Caco-2 (cell line): ENCODE measurements at regions not wholly inside any gene's neighbourhood (a gene's known extent, or its start where the extent isn't known, plus 50 kb on each side); places are given as distances from the start of the nearest gene placed in this dataset.

ENCODE experiments used
- BruUV-seq: library from RNA; stranded (reverse); fragments of 400-500 nt; replicated peaks from 2 replicates; lab custom pipeline; 2021; lab: Mats Ljungman, UMichigan
- CTCF ChIA-PET: fragments of 300-600 bp; sonication (Branson Sonifier 250); formaldehyde crosslinking; loops from one replicate; lab custom pipeline; 2022; ENCODE audit warnings: antibody characterized with exemption; lab: Charles Lee
- POLR2A ChIA-PET: fragments of 300-600 bp; sonication (Branson Sonifier 250); formaldehyde crosslinking; loops from one replicate; lab custom pipeline; 2022; ENCODE audit warnings: antibody characterized with exemption; lab: Charles Lee
- DNase-seq, 2 experiments: peaks; one replicate each; pipeline versions ENCODE4 v3.0.0 to v3.0.0-alpha.2; 2020 to 2022
- H3K27me3 ChIP-seq: replicated peaks from 2 replicates; pipeline ENCODE4 v1.6.0; 2011; ENCODE audit warnings: low read length; ENCODE audit not compliant: control insufficient read depth, insufficient read depth
- H3K36me3 ChIP-seq: 2 replicates; pipeline ENCODE4 v1.5.1; 2011; ENCODE audit warnings: low read length; ENCODE audit not compliant: control insufficient read depth, insufficient read depth
- H3K4me1 ChIP-seq: fragments of 250-450 bp; sonication (Bioruptor Pico); 2 replicates; pipeline ENCODE4 v1.5.1; 2020; ENCODE audit warnings: mild to moderate bottlenecking
- H3K4me3 ChIP-seq: 2 replicates; pipeline ENCODE4 v1.5.1; 2011; ENCODE audit warnings: low read depth, mild to moderate bottlenecking, control low read depth, low read length
- H3K9me3 ChIP-seq: fragments of 250-450 bp; sonication (Bioruptor Pico); 2 replicates; pipeline ENCODE4 v1.5.1; 2020; ENCODE audit warnings: mild to moderate bottlenecking, moderate library complexity
- H3K27ac Mint-ChIP-seq: one replicate; pipeline ENCODE4 v1.8.0; 2022; ENCODE audit warnings: mixed read lengths; ENCODE audit not compliant: unreplicated experiment
- H3K27me3 Mint-ChIP-seq: one replicate; pipeline ENCODE4 v1.8.0; 2022; ENCODE audit warnings: mixed read lengths; ENCODE audit not compliant: insufficient read depth, unreplicated experiment
- H3K36me3 Mint-ChIP-seq: one replicate; pipeline ENCODE4 v1.8.0; 2022; ENCODE audit warnings: mild to moderate bottlenecking, mixed read lengths; ENCODE audit not compliant: insufficient read depth, unreplicated experiment
- H3K4me1 Mint-ChIP-seq: one replicate; pipeline ENCODE4 v1.8.0; 2022; ENCODE audit warnings: low read depth, mixed read lengths; ENCODE audit not compliant: unreplicated experiment
- H3K4me3 Mint-ChIP-seq: one replicate; pipeline ENCODE4 v1.8.0; 2022; ENCODE audit warnings: mild to moderate bottlenecking, moderate library complexity, mixed read lengths; ENCODE audit not compliant: unreplicated experiment
- H3K9me3 Mint-ChIP-seq: one replicate; pipeline ENCODE4 v1.8.0; 2022; ENCODE audit warnings: mixed read lengths; ENCODE audit not compliant: unreplicated experiment
- intact Hi-C: fragments of 100-400 bp; cut with micrococcal nuclease; formaldehyde crosslinking; loops from one replicate; pipeline ENCODE4 v1.10.0; 2022; ENCODE audit not compliant: unreplicated experiment
- TF ChIP-seq, protein P1 (sequence below), 2 experiments: fragments of 200-600 bp in 1 of 2; IDR thresholded peaks; 1 replicate in 1 of 2; 2 replicates in 1 of 2; pipeline versions ENCODE4 v1.5.1 to v1.8.0; 2011 to 2022; ENCODE audit warnings: antibody characterized with exemption in 1 of 2, control low read depth in 1 of 2, inconsistent platforms in 1 of 2, low read depth in 1 of 2, low read length in 1 of 2, mild to moderate bottlenecking in 1 of 2, moderate library complexity in 1 of 2; ENCODE audit not compliant: insufficient read depth in 1 of 2, severe bottlenecking in 1 of 2, unreplicated experiment in 1 of 2

DNA sequence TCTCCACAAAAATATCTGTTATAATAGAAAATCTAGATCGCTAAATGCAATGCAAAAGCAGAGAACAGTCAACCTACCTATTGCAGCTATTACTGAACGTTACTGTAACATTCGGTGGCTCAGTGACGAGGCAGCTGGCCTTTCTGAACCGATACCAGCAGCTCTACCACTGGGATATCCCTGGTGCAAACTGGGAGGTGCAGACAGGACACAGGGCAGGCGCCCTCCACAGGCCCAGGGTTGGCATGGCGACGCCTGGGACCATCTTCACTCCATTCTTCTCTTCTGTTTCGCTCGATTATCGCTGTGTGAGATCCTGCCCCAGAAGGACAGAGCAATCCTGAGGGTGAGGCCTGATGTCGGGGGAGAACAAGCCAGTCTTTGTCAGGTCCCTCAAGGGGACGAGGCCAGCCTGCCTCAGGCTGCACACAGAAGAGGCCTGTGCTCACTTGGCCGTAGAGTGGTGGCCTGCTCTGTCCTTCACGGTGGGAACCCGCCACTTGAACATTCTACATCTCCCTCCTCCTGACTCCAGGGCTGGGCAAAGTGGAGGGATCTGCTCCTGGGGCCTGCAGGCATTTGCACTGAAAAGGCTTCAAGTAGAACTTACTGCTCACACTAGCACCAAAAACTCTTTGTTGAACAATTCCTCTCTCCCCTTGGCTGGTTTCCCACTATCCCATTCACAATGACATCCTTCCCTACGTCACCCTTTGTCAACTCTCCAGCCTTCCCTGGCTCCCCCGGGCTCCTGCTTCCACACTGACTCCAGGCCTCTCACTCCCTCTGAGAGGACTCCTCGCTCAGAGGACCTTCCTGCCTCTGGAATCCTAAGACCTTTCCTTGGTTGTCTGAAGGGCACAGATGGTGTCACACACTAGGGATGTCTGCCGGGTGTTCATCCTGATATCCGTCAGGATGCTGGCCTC is 49.7 kb downstream of the CYRIA start:
- Mint-ChIP-seq H3K4me3 (no peak overlapping the region), H3K27me3 (peaks cover 5% of the 10 kb centered on the region), H3K27ac (no peak overlapping the region), H3K4me1 (peaks cover 8% of the 10 kb centered on the region), H3K9me3 (no peaks in the 10 kb centered on the region), H3K36me3 (no peaks in the 10 kb centered on the region)
- intact Hi-C loops: loop anchor here (10.0 kb wide), 1 partner anchor 289 kb away; no protein-coding TSS in a partner anchor
- Histone ChIP-seq H3K27me3 (no peaks in the 10 kb centered on the region), H3K4me3 (no peak overlapping the region), H3K4me1 (no peaks in the 10 kb centered on the region), H3K36me3 (no peaks in the 10 kb centered on the region), H3K9me3 (no peaks in the 10 kb centered on the region)
- TF ChIP-seq, protein P1, sequence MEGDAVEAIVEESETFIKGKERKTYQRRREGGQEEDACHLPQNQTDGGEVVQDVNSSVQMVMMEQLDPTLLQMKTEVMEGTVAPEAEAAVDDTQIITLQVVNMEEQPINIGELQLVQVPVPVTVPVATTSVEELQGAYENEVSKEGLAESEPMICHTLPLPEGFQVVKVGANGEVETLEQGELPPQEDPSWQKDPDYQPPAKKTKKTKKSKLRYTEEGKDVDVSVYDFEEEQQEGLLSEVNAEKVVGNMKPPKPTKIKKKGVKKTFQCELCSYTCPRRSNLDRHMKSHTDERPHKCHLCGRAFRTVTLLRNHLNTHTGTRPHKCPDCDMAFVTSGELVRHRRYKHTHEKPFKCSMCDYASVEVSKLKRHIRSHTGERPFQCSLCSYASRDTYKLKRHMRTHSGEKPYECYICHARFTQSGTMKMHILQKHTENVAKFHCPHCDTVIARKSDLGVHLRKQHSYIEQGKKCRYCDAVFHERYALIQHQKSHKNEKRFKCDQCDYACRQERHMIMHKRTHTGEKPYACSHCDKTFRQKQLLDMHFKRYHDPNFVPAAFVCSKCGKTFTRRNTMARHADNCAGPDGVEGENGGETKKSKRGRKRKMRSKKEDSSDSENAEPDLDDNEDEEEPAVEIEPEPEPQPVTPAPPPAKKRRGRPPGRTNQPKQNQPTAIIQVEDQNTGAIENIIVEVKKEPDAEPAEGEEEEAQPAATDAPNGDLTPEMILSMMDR (IDR thresholded peaks at IDR 0.05; ENCODE audit: insufficient read depth in 1 of 2, low read depth in 1 of 2, low read length in 1 of 2, severe bottlenecking in 1 of 2, unreplicated experiment in 1 of 2): no peak
- ChIA-PET POLR2A (no interaction called here), CTCF (interaction anchor here (3.6 kb wide), 1 partner anchor 140 kb away, joined by 67 read pairs; no protein-coding TSS in a partner anchor)
- DNase-seq: no peak
- BruUV-seq: no TSS peak

DNA sequence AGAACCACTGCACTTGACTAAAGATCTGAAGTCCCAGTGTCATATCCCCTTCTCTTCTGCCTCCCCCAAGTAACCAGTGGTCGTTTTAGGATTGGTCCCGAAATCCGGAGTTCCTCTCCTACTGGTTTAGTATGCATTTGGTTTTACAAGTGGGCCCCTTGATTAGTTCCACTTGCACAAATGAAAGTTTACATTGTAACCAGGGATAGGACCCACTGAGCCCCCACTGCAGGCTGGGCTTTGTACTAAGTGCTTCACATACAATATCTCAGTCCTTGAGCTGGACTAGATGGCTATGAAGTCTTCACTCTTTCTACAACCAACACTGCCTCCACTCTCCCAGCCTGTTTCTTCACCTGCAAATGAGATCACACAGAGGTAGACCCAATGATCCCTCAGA is 50.4 kb downstream of the CYRIA start:
- Histone ChIP-seq H3K36me3 (no peaks in the 10 kb centered on the region), H3K27me3 (no peaks in the 10 kb centered on the region), H3K9me3 (no peaks in the 10 kb centered on the region), H3K4me1 (no peaks in the 10 kb centered on the region), H3K4me3 (no peak overlapping the region)
- H3K36me3 Mint-ChIP-seq: no peaks in the 10 kb centered on the region
- H3K9me3 Mint-ChIP-seq: no peaks in the 10 kb centered on the region
- TF ChIP-seq, protein P1 (IDR thresholded peaks at IDR 0.05; ENCODE audit: insufficient read depth in 1 of 2, low read depth in 1 of 2, low read length in 1 of 2, severe bottlenecking in 1 of 2, unreplicated experiment in 1 of 2): no peak
- DNase-seq: no peak
- intact Hi-C loops: loop anchor here (10.0 kb wide), 1 partner anchor 290 kb away; no protein-coding TSS in a partner anchor
- CTCF ChIA-PET: interaction anchor here (3.6 kb wide), 1 partner anchor 141 kb away, joined by 67 read pairs; no protein-coding TSS in a partner anchor
- no peak overlapping the region for H3K27ac Mint-ChIP-seq
- POLR2A ChIA-PET: no interaction called here
- peaks cover 8% of the 10 kb centered on the region for H3K4me1 Mint-ChIP-seq
- BruUV-seq: no TSS peak
- H3K27me3 Mint-ChIP-seq: peaks cover 8% of the 10 kb centered on the region
- no peak overlapping the region for H3K4me3 Mint-ChIP-seq

DNA sequence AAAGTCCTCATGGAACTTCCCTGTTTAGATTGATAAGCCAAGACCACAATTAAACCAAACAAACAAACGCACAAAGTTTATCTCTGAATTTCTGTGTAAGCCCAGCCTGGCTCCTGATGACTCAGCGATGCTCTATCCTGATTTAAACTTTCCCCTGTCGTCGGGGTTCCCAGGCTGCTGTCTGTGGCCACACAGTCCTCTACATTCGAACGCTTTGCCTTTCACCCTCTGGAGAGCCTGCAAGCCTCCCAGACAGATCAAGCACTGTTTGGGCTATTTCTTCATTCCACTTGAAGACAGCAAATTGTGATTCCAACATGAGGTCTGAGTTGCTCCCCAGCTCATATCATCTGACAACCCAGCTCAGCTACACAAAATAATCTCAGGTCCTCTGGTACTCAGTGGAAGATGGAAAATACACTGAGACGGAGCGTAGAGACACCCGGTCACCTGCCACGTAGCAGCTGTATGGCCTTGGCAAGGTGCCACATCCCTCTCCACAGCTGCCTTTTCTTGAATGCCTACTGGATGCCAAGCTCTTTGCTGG is 51.2 kb downstream of the CYRIA start:
- H3K27me3 ChIP-seq: no peaks in the 10 kb centered on the region
- no TSS peak for BruUV-seq
- H3K9me3 ChIP-seq: no peaks in the 10 kb centered on the region
- no peaks in the 10 kb centered on the region for H3K36me3 Mint-ChIP-seq
- H3K4me1 ChIP-seq: no peaks in the 10 kb centered on the region
- no peak for DNase-seq
- H3K4me3 ChIP-seq: no peak overlapping the region
- no peak overlapping the region for H3K4me3 Mint-ChIP-seq
- intact Hi-C loops: loop anchor here (10.0 kb wide), 1 partner anchor 290 kb away; no protein-coding TSS in a partner anchor
- TF ChIP-seq, protein P1 (IDR thresholded peaks at IDR 0.05; ENCODE audit: insufficient read depth in 1 of 2, low read depth in 1 of 2, low read length in 1 of 2, severe bottlenecking in 1 of 2, unreplicated experiment in 1 of 2): no peak
- H3K9me3 Mint-ChIP-seq: no peaks in the 10 kb centered on the region
- peaks cover 8% of the 10 kb centered on the region for H3K4me1 Mint-ChIP-seq
- H3K27me3 Mint-ChIP-seq: peaks cover 10% of the 10 kb centered on the region
- H3K27ac Mint-ChIP-seq: no peak overlapping the region
- H3K36me3 ChIP-seq: no peaks in the 10 kb centered on the region
- POLR2A ChIA-PET: no interaction called here
- CTCF ChIA-PET: interaction anchor here (0.6 to 3.6 kb wide), 4 partner anchors 8 to 145 kb away, joined by 4 to 67 read pairs (median 6); no protein-coding TSS in a partner anchor
